ENCODE measurements at regions not wholly inside any gene's neighbourhood (a gene's known extent, or its start where the extent isn't known, plus 50 kb on each side); places are given as distances from the start of the nearest gene placed in this dataset.

- WGBS, 2 experiments (ENCODE audit: insufficient coverage in 1 of 2, insufficient read length in 1 of 2), result 100% methylated on average over 1 of the region's 1 CpG; no CpG with 5 or more reads in 1 of the 2 experiments
- H3K27me3 Mint-ChIP-seq (ENCODE audit: insufficient read depth), result no peaks in the 10 kb centered on the region
- Histone ChIP-seq H3K27me3 (ENCODE audit: control insufficient read depth, insufficient read depth, low read length, poor library complexity, severe bottlenecking) (no peaks in the 10 kb centered on the region), H3K9me3 (ENCODE audit: control insufficient read depth, low read length) (no peaks in the 10 kb centered on the region), H3K4me1 (ENCODE audit: control insufficient read depth, insufficient read depth, low read length) (no peaks in the 10 kb centered on the region), H3K4me3 (ENCODE audit: low read length) (no peak overlapping the region), H3K27ac (ENCODE audit: low read depth, low read length) (no peak overlapping the region), H3K9ac (ENCODE audit: extremely low read depth, low read length, poor library complexity, severe bottlenecking) (no peak overlapping the region), H3K36me3 (ENCODE audit: control insufficient read depth, insufficient read depth, low read length) (no peaks in the 10 kb centered on the region)
- TF ChIP-seq CTCF (conservative IDR thresholded peaks at IDR 0.05), result no peak
- no peaks in the 10 kb centered on the region for H3K36me3 Mint-ChIP-seq (ENCODE audit: low read depth)
- H3K27ac Mint-ChIP-seq, result no peak overlapping the region
- H3K4me1 Mint-ChIP-seq, result no peaks in the 10 kb centered on the region
- H3K9me3 Mint-ChIP-seq, result no peaks in the 10 kb centered on the region
- DNase-seq, result no peak
- no peak overlapping the region for H3K4me3 Mint-ChIP-seq
Observed at GRCh38 chr6:22457996-22458395, 111.4 kb upstream of the HDGFL1 start.

- 84 to 88% methylated on average over 3 to 4 of the region's 4 CpGs for WGBS, 2 experiments (ENCODE audit: insufficient coverage in 1 of 2, insufficient read length in 1 of 2)
- Histone ChIP-seq H3K9ac (ENCODE audit: extremely low read depth, low read length, poor library complexity, severe bottlenecking) (no peak overlapping the region), H3K9me3 (ENCODE audit: control insufficient read depth, low read length) (no peaks in the 10 kb centered on the region), H3K27me3 (ENCODE audit: control insufficient read depth, insufficient read depth, low read length, poor library complexity, severe bottlenecking) (no peaks in the 10 kb centered on the region), H3K4me1 (ENCODE audit: control insufficient read depth, insufficient read depth, low read length) (peaks cover 4% of the 10 kb centered on the region), H3K4me3 (ENCODE audit: low read length) (no peak overlapping the region), H3K36me3 (ENCODE audit: control insufficient read depth, insufficient read depth, low read length) (no peaks in the 10 kb centered on the region), H3K27ac (ENCODE audit: low read depth, low read length) (no peak overlapping the region)
- H3K4me3 Mint-ChIP-seq, result no peak overlapping the region
- H3K9me3 Mint-ChIP-seq, result no peaks in the 10 kb centered on the region
- H3K36me3 Mint-ChIP-seq (ENCODE audit: low read depth), result no peaks in the 10 kb centered on the region
- no peak overlapping the region for H3K27ac Mint-ChIP-seq
- no peaks in the 10 kb centered on the region for H3K27me3 Mint-ChIP-seq (ENCODE audit: insufficient read depth)
- no peak for DNase-seq
- H3K4me1 Mint-ChIP-seq, result peaks cover 22% of the 10 kb centered on the region
- TF ChIP-seq CTCF (conservative IDR thresholded peaks at IDR 0.05), result no peak
Observed at GRCh38 chr6:22466665-22467245, 102.6 kb upstream of the HDGFL1 start.

- no peak for TF ChIP-seq CTCF (conservative IDR thresholded peaks at IDR 0.05)
- peaks cover 24% of the 10 kb centered on the region for H3K4me1 Mint-ChIP-seq
- H3K9me3 Mint-ChIP-seq, result no peaks in the 10 kb centered on the region
- 88 to 95% methylated on average over 3 of the region's 3 CpGs for WGBS, 2 experiments (ENCODE audit: insufficient coverage in 1 of 2, insufficient read length in 1 of 2)
- H3K27ac ChIP-seq (ENCODE audit: low read depth, low read length), result no peak overlapping the region
- H3K27me3 ChIP-seq (ENCODE audit: control insufficient read depth, insufficient read depth, low read length, poor library complexity, severe bottlenecking), result no peaks in the 10 kb centered on the region
- no peak for DNase-seq
- no peak overlapping the region for H3K4me3 Mint-ChIP-seq
- no peak overlapping the region for H3K27ac Mint-ChIP-seq
- no peaks in the 10 kb centered on the region for H3K9me3 ChIP-seq (ENCODE audit: control insufficient read depth, low read length)
- no peak overlapping the region for H3K4me3 ChIP-seq (ENCODE audit: low read length)
- no peaks in the 10 kb centered on the region for H3K27me3 Mint-ChIP-seq (ENCODE audit: insufficient read depth)
- H3K9ac ChIP-seq (ENCODE audit: extremely low read depth, low read length, poor library complexity, severe bottlenecking), result no peak overlapping the region
- H3K36me3 Mint-ChIP-seq (ENCODE audit: low read depth), result no peaks in the 10 kb centered on the region
- H3K36me3 ChIP-seq (ENCODE audit: control insufficient read depth, insufficient read depth, low read length), result no peaks in the 10 kb centered on the region
- peaks cover 4% of the 10 kb centered on the region for H3K4me1 ChIP-seq (ENCODE audit: control insufficient read depth, insufficient read depth, low read length)
Observed at GRCh38 chr6:22467645-22468044, 101.7 kb upstream of the HDGFL1 start.
